OCI-LY1 (cell line): ENCODE measurements at regions not wholly inside any gene's neighbourhood (a gene's known extent, or its start where the extent isn't known, plus 50 kb on each side); places are given as distances from the start of the nearest gene placed in this dataset.

Experiments used
- H2AFZ ChIP-seq: fragments of 200-600 bp; sonication (generic), shearing (Covaris generic); 2 replicates; pipeline ENCODE4 v1.6.0; 2014; ENCODE audit warnings: antibody characterized with exemption, mild to moderate bottlenecking, low read length
- H3F3A ChIP-seq: fragments of 200-600 bp; sonication (generic), shearing (Covaris generic); 2 replicates; pipeline ENCODE4 v1.6.0; 2014; ENCODE audit warnings: mild to moderate bottlenecking, antibody characterized with exemption, low read length, moderate library complexity; ENCODE audit not compliant: insufficient read depth
- H3K27ac ChIP-seq: fragments of 200-600 bp; sonication (generic); 2 replicates; pipeline ENCODE4 v1.5.1; 2014; ENCODE audit warnings: low read length, mixed run types, mild to moderate bottlenecking, low read depth; ENCODE audit not compliant: poor library complexity, severe bottlenecking
- H3K27me3 ChIP-seq: fragments of 200-600 bp; sonication (generic); 2 replicates; pipeline ENCODE4 v1.6.0; 2014; ENCODE audit warnings: antibody characterized with exemption, mild to moderate bottlenecking, low read length, moderate library complexity; ENCODE audit not compliant: insufficient read depth
- H3K36me3 ChIP-seq: fragments of 200-600 bp; sonication (generic); 2 replicates; pipeline ENCODE4 v1.6.1; 2014; ENCODE audit warnings: mild to moderate bottlenecking, antibody characterized with exemption, low read length, moderate library complexity, mixed read lengths; ENCODE audit not compliant: insufficient read depth
- H3K4me1 ChIP-seq: fragments of 200-600 bp; sonication (generic); 2 replicates; pipeline ENCODE4 v1.5.1; 2014; ENCODE audit warnings: mild to moderate bottlenecking, low read length, moderate library complexity; ENCODE audit not compliant: insufficient read depth, severe bottlenecking
- H3K4me2 ChIP-seq: fragments of 200-600 bp; sonication (generic), shearing (Covaris generic); 2 replicates; pipeline ENCODE4 v1.6.1; 2014; ENCODE audit warnings: low read length
- H3K4me3 ChIP-seq: fragments of 200-600 bp; sonication (generic); 2 replicates; pipeline ENCODE4 v1.5.1; 2014; ENCODE audit warnings: low read length, low read depth, mild to moderate bottlenecking, mixed read lengths; ENCODE audit not compliant: poor library complexity, severe bottlenecking
- H3K79me2 ChIP-seq: fragments of 200-600 bp; shearing (Covaris generic); 2 replicates; pipeline ENCODE4 v1.6.1; 2016; ENCODE audit warnings: mixed run types, low read length, mixed read lengths; ENCODE audit not compliant: insufficient read depth
- H3K9ac ChIP-seq: fragments of 200-600 bp; sonication (generic), shearing (Covaris generic); 2 replicates; pipeline ENCODE4 v1.6.1; 2014; ENCODE audit warnings: mild to moderate bottlenecking, low read length, mixed read lengths
- H3K9me2 ChIP-seq: fragments of 200-600 bp; sonication (generic), shearing (Covaris generic); 2 replicates; pipeline ENCODE4 v1.6.1; 2014; ENCODE audit warnings: low read depth, mild to moderate bottlenecking, low read length, mixed read lengths
- H3K9me3 ChIP-seq: fragments of 200-600 bp; shearing (Covaris generic); 2 replicates; pipeline ENCODE4 v1.6.1; 2014; ENCODE audit warnings: low read length, mixed read lengths
- H4K20me1 ChIP-seq: fragments of 200-600 bp; sonication (generic), shearing (Covaris generic); 2 replicates; pipeline ENCODE4 v1.6.0; 2016; ENCODE audit warnings: mild to moderate bottlenecking, low read length; ENCODE audit not compliant: insufficient read depth
- CTCF ChIP-seq: fragments of 200-600 bp; sonication (generic), shearing (Covaris generic); IDR thresholded peaks from 2 replicates; pipeline ENCODE4 v1.5.1; 2017; ENCODE audit warnings: mild to moderate bottlenecking, antibody characterized with exemption, low read length, moderate library complexity, mixed read lengths
- EZH2 ChIP-seq: fragments of 200-600 bp; sonication (generic), shearing (Covaris generic); IDR thresholded peaks from 2 replicates; pipeline ENCODE4 v1.8.0; 2017; ENCODE audit warnings: borderline replicate concordance, mixed run types, mild to moderate bottlenecking, antibody characterized with exemption, low read length, moderate library complexity, mixed read lengths

GRCh38 chr16:63442246-63442645 is 1406.0 kb upstream of the CDH8 start:
- no peak overlapping the region for H3K9ac ChIP-seq
- H3K4me3 ChIP-seq = no peak overlapping the region
- TF ChIP-seq CTCF = no peak
- TF ChIP-seq EZH2 = no peak
- no peak overlapping the region for H3K27ac ChIP-seq
- H2AFZ ChIP-seq = no peak overlapping the region
- no peaks in the 10 kb centered on the region for H3F3A ChIP-seq
- no peak overlapping the region for H3K4me2 ChIP-seq
- H4K20me1 ChIP-seq = no peaks in the 10 kb centered on the region
- peaks cover 7% of the 10 kb centered on the region for H3K4me1 ChIP-seq
- H3K9me2 ChIP-seq = no peaks in the 10 kb centered on the region
- no peaks in the 10 kb centered on the region for H3K79me2 ChIP-seq
- H3K36me3 ChIP-seq = no peaks in the 10 kb centered on the region
- no peaks in the 10 kb centered on the region for H3K27me3 ChIP-seq
- H3K9me3 ChIP-seq = no peaks in the 10 kb centered on the region

GRCh38 chr16:63426275-63426870 is 1390.1 kb upstream of the CDH8 start:
- H2AFZ ChIP-seq = no peak overlapping the region
- no peaks in the 10 kb centered on the region for H3K36me3 ChIP-seq
- no peaks in the 10 kb centered on the region for H4K20me1 ChIP-seq
- no peaks in the 10 kb centered on the region for H3K79me2 ChIP-seq
- no peaks in the 10 kb centered on the region for H3K4me1 ChIP-seq
- H3K9ac ChIP-seq = no peak overlapping the region
- H3K9me3 ChIP-seq = no peaks in the 10 kb centered on the region
- no peak overlapping the region for H3K27ac ChIP-seq
- H3K4me3 ChIP-seq = no peak overlapping the region
- no peaks in the 10 kb centered on the region for H3K27me3 ChIP-seq
- H3K9me2 ChIP-seq = no peaks in the 10 kb centered on the region
- no peak for TF ChIP-seq CTCF
- TF ChIP-seq EZH2 = no peak
- no peak overlapping the region for H3K4me2 ChIP-seq
- H3F3A ChIP-seq = no peaks in the 10 kb centered on the region

- no peak overlapping the region for H3K4me3 ChIP-seq
- no peak for TF ChIP-seq EZH2
- no peak for TF ChIP-seq CTCF
- no peaks in the 10 kb centered on the region for H3K36me3 ChIP-seq
- no peaks in the 10 kb centered on the region for H3K4me1 ChIP-seq
- H2AFZ ChIP-seq = no peak overlapping the region
- H3K27me3 ChIP-seq = no peaks in the 10 kb centered on the region
- no peak overlapping the region for H3K4me2 ChIP-seq
- no peaks in the 10 kb centered on the region for H3K9me2 ChIP-seq
- no peaks in the 10 kb centered on the region for H4K20me1 ChIP-seq
- no peak overlapping the region for H3K9ac ChIP-seq
- H3K27ac ChIP-seq = no peak overlapping the region
- H3K79me2 ChIP-seq = no peaks in the 10 kb centered on the region
- no peaks in the 10 kb centered on the region for H3F3A ChIP-seq
- no peaks in the 10 kb centered on the region for H3K9me3 ChIP-seq
Measured at GRCh38 chr16:63422715-63423114, 1386.5 kb upstream of the CDH8 start.
